H1 (cell line): ENCODE measurements at regions not wholly inside any gene's neighbourhood (a gene's known extent, or its start where the extent isn't known, plus 50 kb on each side); places are given as distances from the start of the nearest gene placed in this dataset.

Experiments used
- CTCF ChIA-PET: fragments of 300-600 bp; sonication (Branson Sonifier 250); formaldehyde crosslinking; loops from one replicate; lab custom pipeline; 2021; ENCODE audit not compliant: partially characterized antibody; lab: Charles Lee
- POLR2A ChIA-PET: fragments of 300-600 bp; sonication (Branson Sonifier 250); formaldehyde crosslinking; loops from one replicate; lab custom pipeline; 2021; ENCODE audit warnings: inconsistent platforms; ENCODE audit not compliant: partially characterized antibody; lab: Charles Lee
- DNase-seq, 2 experiments: peaks; one replicate each; pipeline versions ENCODE4 v3.0.0 to v3.0.0-alpha.2; 2010 to 2022; ENCODE audit warnings: low spot score in 2 of 2, low read depth in 1 of 2, mixed read lengths in 1 of 2
- FAIRE-seq: peaks from 2 replicates; lab custom pipeline; 2011; peaks lifted over from hg19 to GRCh38; lab: Jason Lieb, UNC
- H2AFZ ChIP-seq: 2 replicates; pipeline ENCODE4 v1.8.1; 2012; ENCODE audit warnings: low read length, inconsistent platforms
- H2AK5ac ChIP-seq: 2 replicates; pipeline ENCODE4 v1.6.1; 2013; ENCODE audit warnings: low read depth, low read length
- H2BK120ac ChIP-seq: replicated peaks from 2 replicates; pipeline ENCODE3; 2013; ENCODE audit warnings: low read depth, low read length, inconsistent platforms
- H2BK12ac ChIP-seq: 2 replicates; pipeline ENCODE4 v1.6.1; 2013; ENCODE audit warnings: low read depth, low read length
- H2BK15ac ChIP-seq: 2 replicates; pipeline ENCODE4 v1.6.1; 2013; ENCODE audit warnings: low read length
- H2BK20ac ChIP-seq: 2 replicates; pipeline ENCODE4 v1.6.1; 2013; ENCODE audit warnings: low read length
- H2BK5ac ChIP-seq: 2 replicates; pipeline ENCODE4 v1.6.1; 2013; ENCODE audit warnings: low read depth, low read length
- H3K14ac ChIP-seq: 2 replicates; pipeline ENCODE4 v1.6.1; 2013; ENCODE audit warnings: inconsistent platforms; ENCODE audit not compliant: insufficient read length
- H3K18ac ChIP-seq: 2 replicates; pipeline ENCODE4 v1.6.1; 2013; ENCODE audit warnings: low read length; ENCODE audit errors: extremely low read depth
- H3K23ac ChIP-seq: 2 replicates; pipeline ENCODE4 v1.6.1; 2013; ENCODE audit warnings: inconsistent platforms; ENCODE audit not compliant: insufficient read length
- H3K23me2 ChIP-seq: 2 replicates; pipeline ENCODE4 v1.6.1; 2013; ENCODE audit warnings: low read depth, low read length
- H3K27ac ChIP-seq: 2 replicates; pipeline ENCODE4 v1.6.1; 2011; ENCODE audit warnings: low read depth, low read length, inconsistent platforms
- H3K27me3 ChIP-seq, 4 experiments: replicated peaks in 1 of 4; 1 replicate in 1 of 4; 2 replicates in 3 of 4; pipeline versions ENCODE4 v1.6.1 to v1.8.1; 2011 to 2013; ENCODE audit warnings: low read length in 3 of 4, mild to moderate bottlenecking in 3 of 4, inconsistent platforms in 2 of 4, mixed read lengths in 2 of 4, moderate library complexity in 1 of 4; ENCODE audit not compliant: control insufficient read depth in 3 of 4, insufficient read depth in 3 of 4; ENCODE audit errors: extremely low read depth in 1 of 4
- H3K36me3 ChIP-seq, 4 experiments: 2 replicates each; pipeline versions ENCODE4 v1.6.1 to v1.8.1; 2011 to 2013; ENCODE audit warnings: mild to moderate bottlenecking in 4 of 4, low read length in 3 of 4, moderate library complexity in 2 of 4, control low read depth in 1 of 4, inconsistent platforms in 1 of 4; ENCODE audit not compliant: insufficient read depth in 4 of 4, control insufficient read depth in 2 of 4
- H3K4ac ChIP-seq: replicated peaks from 2 replicates; pipeline ENCODE3; 2013; ENCODE audit warnings: low read length, low read depth, mixed read lengths, inconsistent platforms; ENCODE audit not compliant: insufficient read length
- H3K4me1 ChIP-seq, 4 experiments: replicated peaks in 1 of 4; 1 replicate in 1 of 4; 2 replicates in 3 of 4; pipeline versions ENCODE4 v1.6.1 to v1.8.1; 2011 to 2013; ENCODE audit warnings: low read length in 3 of 4, inconsistent platforms in 2 of 4, mixed read lengths in 1 of 4; ENCODE audit not compliant: insufficient read depth in 4 of 4, control insufficient read depth in 3 of 4
- H3K4me2 ChIP-seq, 2 experiments: 2 replicates each; pipeline versions ENCODE4 v1.6.1 to v1.8.1; 2011 to 2013; ENCODE audit warnings: low read depth in 2 of 2, low read length in 2 of 2, control low read depth in 1 of 2, inconsistent platforms in 1 of 2, mild to moderate bottlenecking in 1 of 2; ENCODE audit not compliant: insufficient read depth in 1 of 2
- H3K4me3 ChIP-seq, 4 experiments: fragments of 200-600, 300-600 bp in 1 of 4; sonication (generic), shearing (Covaris generic), sonication (Bioruptor Twin) in 1 of 4; 2 replicates each; pipeline versions ENCODE4 v1.5.1 to v1.8.1; 2011 to 2016; ENCODE audit warnings: low read length in 4 of 4, low read depth in 3 of 4, control low read depth in 2 of 4, inconsistent platforms in 2 of 4, mild to moderate bottlenecking in 2 of 4, mixed read lengths in 1 of 4, moderate library complexity in 1 of 4; ENCODE audit not compliant: insufficient read depth in 2 of 4; ENCODE audit errors: extremely low read depth in 1 of 4
- H3K56ac ChIP-seq: replicated peaks from 2 replicates; pipeline ENCODE3; 2013; ENCODE audit warnings: low read depth, mild to moderate bottlenecking, mixed read lengths, low read length, inconsistent platforms; ENCODE audit not compliant: insufficient read length
- H3K79me1 ChIP-seq: 2 replicates; pipeline ENCODE4 v1.6.1; 2013; ENCODE audit warnings: low read depth, low read length, control low read depth
- H3K79me2 ChIP-seq, 2 experiments: 2 replicates each; pipeline versions ENCODE4 v1.6.1 to v1.8.1; 2012 to 2013; ENCODE audit warnings: low read length in 2 of 2, mild to moderate bottlenecking in 2 of 2, inconsistent platforms in 1 of 2; ENCODE audit not compliant: insufficient read depth in 2 of 2, control insufficient read depth in 1 of 2
- H3K9ac ChIP-seq, 4 experiments: replicated peaks in 1 of 4; 1 replicate in 1 of 4; 2 replicates in 3 of 4; pipeline versions ENCODE4 v1.6.1 to v1.8.1; 2011 to 2013; ENCODE audit warnings: low read depth in 3 of 4, low read length in 3 of 4, control low read depth in 2 of 4, mild to moderate bottlenecking in 2 of 4, moderate library complexity in 2 of 4, inconsistent platforms in 1 of 4; ENCODE audit errors: extremely low read depth in 1 of 4
- H3K9me3 ChIP-seq, 2 experiments: 2 replicates each; pipeline versions ENCODE4 v1.6.1 to v1.8.1; 2012 to 2013; ENCODE audit warnings: mild to moderate bottlenecking in 2 of 2, moderate library complexity in 2 of 2, control low read depth in 1 of 2, inconsistent platforms in 1 of 2, low read depth in 1 of 2, low read length in 1 of 2, mixed read lengths in 1 of 2; ENCODE audit not compliant: insufficient read depth in 2 of 2
- H4K20me1 ChIP-seq, 2 experiments: replicated peaks in 1 of 2; 2 replicates each; pipeline versions ENCODE3 to v1.8.1; 2011 to 2013; ENCODE audit warnings: inconsistent platforms in 2 of 2, low read length in 2 of 2, mild to moderate bottlenecking in 1 of 2; ENCODE audit not compliant: insufficient read depth in 2 of 2, control insufficient read depth in 1 of 2
- H4K5ac ChIP-seq: 2 replicates; pipeline ENCODE4 v1.6.1; 2013; ENCODE audit warnings: low read length, low read depth, mixed read lengths, inconsistent platforms; ENCODE audit not compliant: insufficient read length
- H4K8ac ChIP-seq: 2 replicates; pipeline ENCODE4 v1.8.0; 2013; ENCODE audit warnings: mild to moderate bottlenecking, moderate library complexity, low read length, inconsistent platforms; ENCODE audit not compliant: insufficient read depth; ENCODE audit errors: extremely low read depth
- H4K91ac ChIP-seq: replicated peaks from 2 replicates; pipeline ENCODE3; 2013; ENCODE audit warnings: low read length, mixed read lengths, inconsistent platforms; ENCODE audit not compliant: insufficient read length
- WGBS, 2 experiments: shearing (Covaris generic) in 1 of 2; methylation state at CpG; one replicate each; pipeline versions ENCODE4 v1.1.6 to v1.1.7; 2013 to 2015; ENCODE audit warnings: low lambda C conversion rate in 2 of 2, mixed read lengths in 2 of 2, inconsistent platforms in 1 of 2, low coverage in 1 of 2, missing lambda C conversion rate in 1 of 2; ENCODE audit not compliant: insufficient replicate concordance in 2 of 2, insufficient coverage in 1 of 2, insufficient read length in 1 of 2; ENCODE audit errors: extremely low coverage in 1 of 2, missing lambda C conversion rate in 1 of 2; 5-methylcytosine and 5-hydroxymethylcytosine counted together

- Histone ChIP-seq H3K14ac (no peak overlapping the region), H3K23ac (no peak overlapping the region), H3K4me2 (no peak overlapping the region), H2AFZ (no peak overlapping the region), H2AK5ac (no peak overlapping the region), H3K18ac (no peak overlapping the region), H2BK12ac (no peak overlapping the region), H3K27me3 (no peaks in the 10 kb centered on the region), H4K8ac (no peak overlapping the region), H4K5ac (no peak overlapping the region), H3K27ac (no peak overlapping the region), H4K20me1 (no peaks in the 10 kb centered on the region), H3K56ac (no peak overlapping the region), H2BK5ac (no peak overlapping the region), H3K79me1 (no peaks in the 10 kb centered on the region), H3K9me3 (peaks cover 5 to 8% of the 10 kb centered on the region in 2 experiments; a peak in 3 of 4 replicates), H3K23me2 (no peaks in the 10 kb centered on the region), H3K9ac (no peak overlapping the region), H3K36me3 (no peaks in the 10 kb centered on the region), H3K4me3 (no peak overlapping the region), H2BK20ac (no peak overlapping the region), H3K4ac (no peak overlapping the region), H4K91ac (no peak overlapping the region), H3K79me2 (no peaks in the 10 kb centered on the region), H3K4me1 (peaks cover 0 to 3% (median 1%) of the 10 kb centered on the region in 4 experiments; a peak in 1 of 7 replicates), H2BK15ac (no peak overlapping the region), H2BK120ac (no peak overlapping the region)
- CTCF ChIA-PET, result interaction anchor here (0.5 kb wide), 1 partner anchor 125 kb away, joined by 4 read pairs; no protein-coding TSS in a partner anchor
- DNase-seq (no peak), FAIRE-seq (no peak)
- 95% methylated on average over 6 of the region's 6 CpGs; no CpG with 5 or more reads in 1 of the 2 experiments for WGBS, 2 experiments
- POLR2A ChIA-PET, result no interaction called here
Observed at GRCh38 chr18:78305789-78306188, 673.8 kb upstream of the SALL3 start.
